ENCODE measurements at regions not wholly inside any gene's neighbourhood (a gene's known extent, or its start where the extent isn't known, plus 50 kb on each side); places are given as distances from the start of the nearest gene placed in this dataset.
A peak's percentile ranks its signal among the peaks of the same experiment; 100 is the strongest.

- no peak overlapping the region for H3K4me3 ChIP-seq
These were observed 367.2 kb downstream of the FIGN start for GRCh38 chr2:163368655-163369054.

More at GRCh38 chr2:163368655-163369054, 367.2 kb downstream of the FIGN start:
- H4K20me1 ChIP-seq (replicated peaks; ENCODE audit: control insufficient read depth, insufficient read depth, low read length), result no peaks in the 10 kb centered on the region
- CTCF ChIA-PET (ENCODE audit: low intra/inter-chr PET ratio), result no interaction called here
- no peak for FAIRE-seq
- H2AFZ ChIP-seq (ENCODE audit: low read depth, low read length), result no peak overlapping the region
- H3K79me2 ChIP-seq (ENCODE audit: control insufficient read depth, insufficient read depth, low read length), result no peaks in the 10 kb centered on the region
- no peak for DNase-seq (ENCODE audit: extremely low read depth in 1 of 4, low spot score in 3 of 4)
- POLR2A ChIA-PET, result no interaction called here
- in situ Hi-C loops (cut with MboI), result no loop called here
- no peaks in the 10 kb centered on the region for H3K9me1 ChIP-seq (ENCODE audit: control insufficient read depth, insufficient read depth, low read length)
- no peaks in the 10 kb centered on the region for H3K4me1 ChIP-seq (replicated peaks in 1 of 2; ENCODE audit: control insufficient read depth in 2 of 2, insufficient read depth in 2 of 2, low read length in 2 of 2)
- no peak for TF ChIP-seq LEF1 (IDR thresholded peaks at IDR 0.05)
- 0 out of 2 replicates have a peak, but pooled peaks have one; percentile 24 for TF ChIP-seq MAFF (IDR thresholded peaks at IDR 0.05; ENCODE audit: low read length)
- TF ChIP-seq ZFPM2 (CRISPR knock-in tag; IDR thresholded peaks at IDR 0.05), result no peak
- no peak for TF ChIP-seq ZBTB49 (CRISPR knock-in tag; IDR thresholded peaks at IDR 0.05; ENCODE audit: borderline replicate concordance)
- TF ChIP-seq, protein P1, sequence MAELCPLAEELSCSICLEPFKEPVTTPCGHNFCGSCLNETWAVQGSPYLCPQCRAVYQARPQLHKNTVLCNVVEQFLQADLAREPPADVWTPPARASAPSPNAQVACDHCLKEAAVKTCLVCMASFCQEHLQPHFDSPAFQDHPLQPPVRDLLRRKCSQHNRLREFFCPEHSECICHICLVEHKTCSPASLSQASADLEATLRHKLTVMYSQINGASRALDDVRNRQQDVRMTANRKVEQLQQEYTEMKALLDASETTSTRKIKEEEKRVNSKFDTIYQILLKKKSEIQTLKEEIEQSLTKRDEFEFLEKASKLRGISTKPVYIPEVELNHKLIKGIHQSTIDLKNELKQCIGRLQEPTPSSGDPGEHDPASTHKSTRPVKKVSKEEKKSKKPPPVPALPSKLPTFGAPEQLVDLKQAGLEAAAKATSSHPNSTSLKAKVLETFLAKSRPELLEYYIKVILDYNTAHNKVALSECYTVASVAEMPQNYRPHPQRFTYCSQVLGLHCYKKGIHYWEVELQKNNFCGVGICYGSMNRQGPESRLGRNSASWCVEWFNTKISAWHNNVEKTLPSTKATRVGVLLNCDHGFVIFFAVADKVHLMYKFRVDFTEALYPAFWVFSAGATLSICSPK (IDR thresholded peaks at IDR 0.05; ENCODE audit: borderline replicate concordance), result no peak
- no peak for TF ChIP-seq TSC22D4 (tag; IDR thresholded peaks at IDR 0.05)
- TF ChIP-seq RHOXF2B (CRISPR knock-in tag; conservative IDR thresholded peaks at IDR 0.05), result no peak
- TF ChIP-seq NR2C1 (IDR thresholded peaks at IDR 0.05), result no peak
- no peak for TF ChIP-seq NR2C1 (tag; IDR thresholded peaks at IDR 0.05)
- no peak for TF ChIP-seq ZNF12 (CRISPR knock-in tag; IDR thresholded peaks at IDR 0.05)
- H3K27ac ChIP-seq (ENCODE audit: extremely low read depth, low read depth, low read length), result no peak overlapping the region
- intact Hi-C loops (cut with micrococcal nuclease), result no loop called here
- no peaks in the 10 kb centered on the region; the same call in 1 of the 2 replicates for H3K9me3 ChIP-seq (replicated peaks; ENCODE audit: control insufficient read depth, insufficient read depth, low read depth, low read length)
- no peaks in the 10 kb centered on the region for H3K27me3 ChIP-seq (ENCODE audit: control insufficient read depth in 2 of 2, insufficient read depth in 2 of 2, low read length in 2 of 2)
- no peak overlapping the region for H3K9ac ChIP-seq (ENCODE audit: insufficient read depth in 1 of 2, low read depth in 2 of 2, low read length in 2 of 2)
- no peaks in the 10 kb centered on the region for H3K36me3 ChIP-seq (ENCODE audit: control insufficient read depth, insufficient read depth, low read length)
- no peak for ATAC-seq
- H3K4me2 ChIP-seq (ENCODE audit: insufficient read depth, low read length), result no peak overlapping the region
- no TSS peak for BruUV-seq (replicated peaks)
